ENCODE measurements at regions not wholly inside any gene's neighbourhood (a gene's known extent, or its start where the extent isn't known, plus 50 kb on each side); places are given as distances from the start of the nearest gene placed in this dataset.

GRCh38 chr4:155114790-155115189 lies 93.6 kb upstream of the NPY2R start:
- H3K9ac ChIP-seq (ENCODE audit: low read depth in 2 of 2, low read length in 2 of 2) = no peak overlapping the region
- H3K36me3 ChIP-seq = no peaks in the 10 kb centered on the region
- DNase-seq = no peak
- TF ChIP-seq CTCF (IDR thresholded peaks at IDR 0.05) = no peak
- intact Hi-C loops (cut with DNase I) = no loop called here
- H3K4me3 ChIP-seq = no peak overlapping the region
- no peaks in the 10 kb centered on the region for H3K4me1 ChIP-seq
- H3K27me3 ChIP-seq = no peaks in the 10 kb centered on the region
- no peak overlapping the region for H3K27ac ChIP-seq
- H3K9me3 ChIP-seq = no peaks in the 10 kb centered on the region

GRCh38 chr4:155119006-155119405 lies 89.4 kb upstream of the NPY2R start:
- intact Hi-C loops (cut with DNase I) = no loop called here
- H3K36me3 ChIP-seq = no peaks in the 10 kb centered on the region
- no peaks in the 10 kb centered on the region for H3K27me3 ChIP-seq
- H3K4me1 ChIP-seq = no peaks in the 10 kb centered on the region
- TF ChIP-seq CTCF (IDR thresholded peaks at IDR 0.05) = no peak
- DNase-seq = no peak
- no peaks in the 10 kb centered on the region for H3K9me3 ChIP-seq
- H3K27ac ChIP-seq = no peak overlapping the region
- no peak overlapping the region for H3K9ac ChIP-seq (ENCODE audit: low read depth in 2 of 2, low read length in 2 of 2)
- H3K4me3 ChIP-seq = no peak overlapping the region

- no peak for DNase-seq
- Histone ChIP-seq H3K27ac (no peak overlapping the region), H3K36me3 (no peaks in the 10 kb centered on the region), H3K9ac (ENCODE audit: low read depth in 2 of 2, low read length in 2 of 2) (no peak overlapping the region), H3K4me1 (no peaks in the 10 kb centered on the region), H3K27me3 (no peaks in the 10 kb centered on the region), H3K4me3 (no peak overlapping the region), H3K9me3 (no peaks in the 10 kb centered on the region)
- intact Hi-C loops (cut with DNase I) = no loop called here
- no peak for TF ChIP-seq CTCF (IDR thresholded peaks at IDR 0.05)
These were observed 87.9 kb upstream of the NPY2R start for GRCh38 chr4:155120536-155120935.

GRCh38 chr4:155122382-155122781 lies 86.1 kb upstream of the NPY2R start:
- Histone ChIP-seq H3K9me3 (no peaks in the 10 kb centered on the region), H3K36me3 (no peaks in the 10 kb centered on the region), H3K27ac (no peak overlapping the region), H3K4me1 (no peaks in the 10 kb centered on the region), H3K9ac (ENCODE audit: low read depth in 2 of 2, low read length in 2 of 2) (no peak overlapping the region), H3K4me3 (no peak overlapping the region), H3K27me3 (no peaks in the 10 kb centered on the region)
- intact Hi-C loops (cut with DNase I) = no loop called here
- DNase-seq = no peak
- no peak for TF ChIP-seq CTCF (IDR thresholded peaks at IDR 0.05)

- Histone ChIP-seq H3K4me3 (no peak overlapping the region), H3K9me3 (no peaks in the 10 kb centered on the region), H3K27ac (no peak overlapping the region), H3K4me1 (no peaks in the 10 kb centered on the region), H3K27me3 (no peaks in the 10 kb centered on the region), H3K9ac (ENCODE audit: low read depth in 2 of 2, low read length in 2 of 2) (no peak overlapping the region), H3K36me3 (no peaks in the 10 kb centered on the region)
- no peak for DNase-seq
- no peak for TF ChIP-seq CTCF (IDR thresholded peaks at IDR 0.05)
- intact Hi-C loops (cut with DNase I) = no loop called here
These were observed 74.3 kb upstream of the NPY2R start for GRCh38 chr4:155134136-155134535.

- H3K4me3 ChIP-seq = no peak overlapping the region
- no peak overlapping the region for H3K27ac ChIP-seq
- H3K9ac ChIP-seq (ENCODE audit: low read depth in 2 of 2, low read length in 2 of 2) = no peak overlapping the region
- intact Hi-C loops (cut with DNase I) = no loop called here
- no peak for TF ChIP-seq CTCF (IDR thresholded peaks at IDR 0.05)
- no peaks in the 10 kb centered on the region for H3K27me3 ChIP-seq
- H3K9me3 ChIP-seq = no peaks in the 10 kb centered on the region
- H3K4me1 ChIP-seq = no peaks in the 10 kb centered on the region
- no peak for DNase-seq
- no peaks in the 10 kb centered on the region for H3K36me3 ChIP-seq
These were observed 67.5 kb upstream of the NPY2R start for GRCh38 chr4:155140889-155141288.
